ENCODE measurements at regions not wholly inside any gene's neighbourhood (a gene's known extent, or its start where the extent isn't known, plus 50 kb on each side); places are given as distances from the start of the nearest gene placed in this dataset.

DNA sequence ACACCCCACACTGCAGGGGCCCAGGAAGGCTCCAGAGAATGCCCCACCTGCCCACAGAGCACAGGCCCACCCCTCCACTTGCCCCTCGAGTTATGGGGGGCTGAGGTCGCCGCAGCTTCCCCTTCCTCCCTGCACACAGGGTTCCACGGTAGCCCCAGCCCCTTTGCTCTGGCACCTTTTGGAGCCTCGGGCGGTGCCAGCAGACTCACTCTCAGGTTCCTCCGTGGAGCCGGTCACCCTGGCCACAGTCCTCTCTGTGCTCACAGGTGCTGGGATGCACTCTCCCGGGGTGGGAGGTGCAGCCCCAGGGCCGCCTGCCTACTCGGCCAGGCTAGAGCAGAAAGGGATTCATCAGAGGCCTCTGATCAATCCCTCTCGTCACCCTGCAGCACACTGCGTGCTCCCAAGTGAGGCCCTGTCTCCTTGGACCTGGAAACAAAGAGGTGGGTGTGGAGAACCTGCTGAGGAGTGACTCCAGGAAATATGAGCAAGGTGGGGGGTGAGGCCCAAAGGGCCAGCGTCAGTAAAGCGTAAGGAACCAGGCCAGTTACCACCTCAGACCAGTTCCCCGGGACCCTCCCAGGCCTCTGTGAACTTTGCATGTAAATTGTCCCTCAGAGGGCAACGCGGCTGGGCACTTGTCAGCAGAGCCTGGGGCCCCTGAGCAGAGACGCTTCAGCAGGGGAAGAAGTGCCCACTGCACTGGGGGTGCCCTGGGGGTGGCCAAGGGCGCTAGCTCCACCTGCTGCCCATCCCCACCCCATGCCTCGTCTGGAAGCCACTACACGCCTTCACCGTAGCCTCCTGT is 167.8 kb downstream of the OLFM1 start:
- no peak for DNase-seq

DNA sequence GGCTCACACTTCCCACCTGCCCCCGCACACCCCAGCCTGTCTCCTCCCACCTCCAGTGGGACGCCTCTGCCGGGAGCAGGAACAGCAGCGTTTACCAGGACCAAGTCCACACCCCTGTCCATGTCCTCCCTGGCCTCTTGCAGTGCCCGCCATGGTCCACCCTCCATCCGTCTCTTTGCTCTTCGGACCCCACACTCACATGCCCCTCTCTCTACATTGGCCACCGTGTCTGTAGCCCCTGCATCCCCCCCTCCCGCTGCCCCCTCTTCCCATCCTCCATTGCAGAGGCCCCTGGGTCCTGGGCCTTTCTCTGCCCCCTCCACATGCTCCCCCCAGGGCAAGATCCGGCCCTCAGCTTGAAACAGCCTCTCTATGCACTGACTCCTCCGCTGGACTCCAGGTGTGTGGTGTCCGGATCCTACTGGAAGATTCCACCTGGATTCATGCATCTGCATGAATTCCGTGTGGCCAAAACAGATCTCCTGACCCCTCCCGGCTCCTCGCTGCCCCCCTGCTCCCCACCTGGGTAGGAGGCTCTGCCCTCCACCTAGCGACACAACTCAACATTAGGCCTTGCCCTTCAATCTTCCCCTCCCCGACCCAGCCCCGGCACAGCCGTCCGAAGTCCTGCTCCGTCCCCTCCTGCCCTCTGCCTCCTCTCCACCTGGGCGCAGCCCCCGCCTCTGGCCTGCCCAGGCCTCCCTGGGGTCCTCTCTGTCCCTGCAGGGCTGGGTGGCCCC is 168.5 kb downstream of the OLFM1 start:
- no peak for DNase-seq

- DNase-seq: no peak
These were observed 169.3 kb downstream of the OLFM1 start for GRCh38 chr9:135256581-135257354.

DNA sequence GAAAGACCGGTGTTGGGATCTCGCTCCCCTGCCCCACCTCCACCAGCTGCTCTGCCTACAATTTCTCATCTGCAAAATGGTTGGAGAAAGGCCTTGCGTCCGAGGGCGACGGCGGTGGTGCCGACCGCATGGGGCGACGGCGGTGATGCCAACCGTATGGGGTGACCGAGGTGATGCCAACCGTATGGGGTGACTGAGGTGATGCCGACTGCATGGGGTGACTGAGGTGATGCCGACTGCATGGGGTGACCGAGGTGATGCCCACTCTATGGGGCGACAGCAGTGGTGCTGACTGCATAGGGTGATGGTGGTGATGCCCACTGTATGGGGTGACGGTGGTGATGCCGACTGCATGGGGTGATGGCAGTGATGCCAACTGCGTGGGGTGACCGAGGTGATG is 171.0 kb downstream of the OLFM1 start:
- DNase-seq: no peak

DNA sequence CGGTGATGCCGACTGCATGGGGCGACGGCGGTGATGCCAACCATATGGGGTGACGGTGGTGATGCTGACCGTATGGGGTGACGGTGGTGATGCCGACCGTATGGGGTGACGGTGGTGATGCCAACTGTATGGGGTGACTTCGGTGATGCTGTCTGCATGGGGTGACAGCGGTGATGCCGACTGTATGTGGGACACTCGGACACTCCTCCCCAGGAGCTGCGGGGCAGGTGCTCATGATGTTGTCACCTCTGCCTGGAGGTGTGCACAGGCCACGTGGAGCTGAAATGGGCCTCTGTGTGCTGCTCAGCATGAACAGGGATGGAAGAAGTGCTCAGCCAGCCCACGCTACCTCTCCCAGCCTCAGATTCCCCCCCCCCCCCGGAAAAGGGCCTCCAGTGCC is 171.8 kb downstream of the OLFM1 start:
- DNase-seq: no peak

DNA sequence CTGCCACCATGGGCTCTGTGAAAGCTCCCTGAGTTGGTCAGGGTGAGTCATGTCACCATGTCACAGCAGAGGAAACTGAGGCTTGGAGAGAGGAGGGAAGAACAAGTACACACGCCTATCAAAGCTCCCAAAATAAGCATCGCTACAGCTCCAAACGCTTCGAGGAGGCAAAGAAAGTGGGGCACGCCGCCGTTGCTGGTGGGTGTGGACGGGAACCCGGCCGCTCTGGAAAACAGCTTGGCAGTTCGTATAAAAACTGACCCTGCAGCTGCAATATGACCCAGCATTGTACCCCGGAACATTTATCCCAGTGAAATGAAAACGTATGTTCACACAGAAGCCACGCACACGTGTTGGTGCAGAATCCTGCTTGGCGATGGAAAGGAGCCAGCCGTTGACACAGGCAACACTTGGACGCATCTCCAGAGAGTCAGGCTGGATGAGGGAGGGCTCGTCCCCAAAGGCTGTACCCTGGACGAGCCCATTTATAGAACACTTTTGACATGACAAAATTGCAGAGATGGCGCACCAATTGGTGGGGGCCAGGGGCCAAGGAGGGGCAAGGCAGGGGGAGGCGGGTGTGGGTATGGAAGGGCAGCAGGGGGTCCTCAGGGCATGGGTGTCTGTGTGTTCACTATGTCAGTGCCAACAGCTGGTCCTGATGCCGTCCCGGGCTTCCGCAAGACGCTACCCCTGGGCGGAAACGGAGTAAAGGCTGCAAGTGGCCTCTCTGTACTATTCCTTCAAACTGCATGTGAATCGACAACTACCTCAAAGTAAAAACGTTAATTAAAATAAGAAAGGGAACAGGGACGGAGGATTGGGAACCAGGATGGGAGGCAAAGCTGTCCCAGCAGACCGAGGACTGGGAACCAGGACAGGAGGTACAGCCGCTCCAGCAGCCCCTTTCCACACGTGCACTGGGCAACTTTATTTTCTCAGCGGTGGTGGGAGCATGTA is 173.0 kb downstream of the OLFM1 start:
- no peak for DNase-seq

- no peak for DNase-seq
These were observed 174.8 kb downstream of the OLFM1 start for GRCh38 chr9:135262248-135262647.

GRCh38 chr9:135263511-135263910 is 176.0 kb downstream of the OLFM1 start:
- no peak for DNase-seq

DNA sequence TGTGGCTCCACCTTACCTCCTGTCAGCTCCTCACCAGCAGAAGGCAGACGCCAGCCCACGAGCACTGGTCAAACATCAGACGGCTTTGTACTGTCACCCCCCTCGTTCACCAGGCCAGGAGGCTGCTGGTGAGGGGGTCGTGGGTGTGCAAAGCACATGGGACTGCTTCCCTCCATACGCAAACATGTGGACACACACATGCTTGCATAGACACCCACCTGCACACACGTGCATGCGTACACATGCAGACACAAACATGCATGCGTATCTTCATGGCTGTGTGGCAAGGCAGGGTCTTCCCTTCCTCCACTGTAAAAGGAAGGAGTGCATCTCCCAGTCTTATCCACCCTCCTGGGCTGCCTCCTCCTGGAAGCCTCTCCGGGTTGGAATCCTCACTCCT is 178.5 kb downstream of the OLFM1 start:
- DNase-seq: no peak

- no peak for DNase-seq
These were observed 179.8 kb downstream of the OLFM1 start for GRCh38 chr9:135267191-135267809.

DNA sequence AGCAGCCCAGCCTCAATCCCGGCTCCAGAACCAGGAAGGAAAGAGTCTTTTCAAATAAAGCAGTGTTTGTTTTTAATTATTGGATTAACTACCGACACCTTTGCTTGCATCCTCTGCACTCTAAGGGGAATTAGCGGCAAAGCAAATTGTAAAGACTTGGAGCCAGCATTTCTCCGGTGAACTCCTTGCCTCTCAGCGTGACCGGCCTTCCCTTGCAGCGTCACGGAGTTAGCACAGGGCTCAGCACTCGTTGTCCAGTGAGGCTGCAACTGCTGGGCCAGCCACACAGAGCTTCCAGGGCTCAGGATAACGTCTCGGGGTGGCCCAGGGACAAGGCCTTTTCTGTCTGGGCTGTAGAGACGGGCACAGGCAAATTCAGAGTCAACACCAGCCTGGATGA is 180.6 kb downstream of the OLFM1 start:
- DNase-seq: no peak

GRCh38 chr9:135268981-135269380 is 181.5 kb downstream of the OLFM1 start:
- DNase-seq: no peak

DNA sequence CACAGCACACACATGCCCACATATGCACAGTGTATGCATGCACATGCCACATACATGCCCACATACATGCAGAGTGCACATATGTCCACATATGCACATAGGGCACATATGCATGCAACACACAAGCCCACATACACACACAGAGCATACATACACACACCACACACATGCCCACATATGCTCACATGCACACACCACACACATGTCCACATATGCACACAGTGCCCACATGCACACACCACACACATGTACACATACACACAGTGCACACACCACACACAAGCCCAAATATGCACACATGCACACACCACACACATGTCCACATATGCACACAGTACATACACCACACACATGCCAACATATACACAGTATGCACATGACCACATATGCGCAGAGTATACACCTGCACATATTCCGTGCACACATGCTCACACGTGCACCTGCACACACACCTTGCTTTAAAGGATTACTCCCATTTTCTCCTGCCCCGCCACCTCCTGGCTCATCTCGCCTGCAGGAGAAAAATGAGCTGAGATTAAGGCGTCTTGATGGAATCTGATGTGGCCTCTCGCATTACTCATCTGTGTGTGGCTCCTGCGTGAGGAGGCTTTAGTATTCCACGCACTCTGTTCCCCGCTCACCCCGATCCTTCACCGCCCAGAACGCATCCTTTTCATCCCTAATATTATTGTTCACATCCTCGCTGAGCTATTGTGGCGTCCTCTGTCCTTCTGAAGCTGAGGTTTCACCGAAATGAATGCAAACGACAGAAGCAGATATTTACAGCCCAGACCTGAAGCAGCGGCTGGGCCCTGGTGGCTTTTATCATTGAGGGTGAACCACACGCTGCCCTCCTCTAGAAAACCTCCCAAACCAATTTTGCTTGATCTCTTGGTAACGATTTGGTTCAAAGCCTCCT is 182.7 kb downstream of the OLFM1 start:
- DNase-seq: no peak

- no peak for DNase-seq
These were observed 184.0 kb downstream of the OLFM1 start for GRCh38 chr9:135271425-135271824.

DNA sequence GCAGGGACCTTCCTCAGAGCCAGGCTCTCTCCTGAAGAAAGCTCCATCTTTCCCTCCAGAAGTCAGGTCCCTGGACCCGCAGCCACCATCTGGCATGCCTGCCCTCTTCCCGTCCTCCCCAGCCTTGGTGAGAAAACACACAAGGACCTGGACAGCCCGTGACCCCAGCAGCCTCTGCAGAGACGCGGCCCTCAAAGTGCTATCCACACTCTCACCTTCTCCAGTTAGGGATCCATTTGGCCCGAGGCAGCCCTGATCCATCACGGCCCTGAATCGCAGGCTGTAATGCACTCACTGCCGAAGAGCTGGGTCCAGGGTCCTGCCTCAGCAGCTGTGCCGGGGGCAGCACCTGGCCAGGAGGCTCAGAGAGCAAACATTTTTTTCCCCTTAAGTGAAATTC is 185.1 kb downstream of the OLFM1 start:
- no peak for DNase-seq

DNA sequence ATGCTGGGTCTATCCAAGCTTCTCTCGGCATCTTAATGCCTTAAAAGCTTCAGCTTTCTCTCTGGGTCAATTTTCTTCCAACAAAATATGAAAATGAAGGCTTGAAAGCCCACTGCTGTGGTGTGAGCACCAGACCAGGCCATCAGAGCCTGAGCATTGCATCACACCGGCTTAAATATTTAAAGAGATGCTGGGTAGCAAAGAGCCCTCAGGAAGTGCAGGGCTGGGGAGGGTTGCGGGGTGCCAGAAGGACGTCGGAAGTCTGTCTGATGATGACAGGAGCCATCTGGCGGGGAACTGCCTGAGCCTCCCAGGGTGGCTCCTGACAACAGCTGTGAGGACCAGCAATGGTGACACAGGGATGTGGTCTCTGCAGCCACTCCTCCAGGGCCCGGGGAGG is 185.5 kb downstream of the OLFM1 start:
- DNase-seq: peak; percentile 50

DNA sequence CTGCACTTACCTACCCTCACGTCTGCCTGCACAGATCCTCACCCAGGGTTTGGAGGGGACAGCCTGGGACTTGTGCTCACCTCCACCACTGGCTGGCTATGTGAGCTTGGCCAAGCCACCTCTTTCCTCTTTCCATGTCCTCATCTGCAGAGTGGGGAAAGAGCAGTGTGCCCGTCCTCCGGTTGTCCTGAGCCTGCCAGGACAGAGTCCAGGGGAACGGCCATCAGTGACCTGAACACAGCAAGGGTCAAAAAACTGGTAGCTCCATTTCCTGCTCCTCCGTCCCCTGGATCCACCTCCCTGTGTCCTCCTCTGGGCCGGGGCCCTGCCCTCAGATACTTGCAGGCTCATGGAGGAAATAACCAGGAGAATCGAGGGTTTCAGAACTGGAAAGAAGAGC is 187.7 kb downstream of the OLFM1 start:
- DNase-seq: no peak

- peak; percentile 16 for DNase-seq
These were observed 188.3 kb downstream of the OLFM1 start for GRCh38 chr9:135275571-135276289.

DNA sequence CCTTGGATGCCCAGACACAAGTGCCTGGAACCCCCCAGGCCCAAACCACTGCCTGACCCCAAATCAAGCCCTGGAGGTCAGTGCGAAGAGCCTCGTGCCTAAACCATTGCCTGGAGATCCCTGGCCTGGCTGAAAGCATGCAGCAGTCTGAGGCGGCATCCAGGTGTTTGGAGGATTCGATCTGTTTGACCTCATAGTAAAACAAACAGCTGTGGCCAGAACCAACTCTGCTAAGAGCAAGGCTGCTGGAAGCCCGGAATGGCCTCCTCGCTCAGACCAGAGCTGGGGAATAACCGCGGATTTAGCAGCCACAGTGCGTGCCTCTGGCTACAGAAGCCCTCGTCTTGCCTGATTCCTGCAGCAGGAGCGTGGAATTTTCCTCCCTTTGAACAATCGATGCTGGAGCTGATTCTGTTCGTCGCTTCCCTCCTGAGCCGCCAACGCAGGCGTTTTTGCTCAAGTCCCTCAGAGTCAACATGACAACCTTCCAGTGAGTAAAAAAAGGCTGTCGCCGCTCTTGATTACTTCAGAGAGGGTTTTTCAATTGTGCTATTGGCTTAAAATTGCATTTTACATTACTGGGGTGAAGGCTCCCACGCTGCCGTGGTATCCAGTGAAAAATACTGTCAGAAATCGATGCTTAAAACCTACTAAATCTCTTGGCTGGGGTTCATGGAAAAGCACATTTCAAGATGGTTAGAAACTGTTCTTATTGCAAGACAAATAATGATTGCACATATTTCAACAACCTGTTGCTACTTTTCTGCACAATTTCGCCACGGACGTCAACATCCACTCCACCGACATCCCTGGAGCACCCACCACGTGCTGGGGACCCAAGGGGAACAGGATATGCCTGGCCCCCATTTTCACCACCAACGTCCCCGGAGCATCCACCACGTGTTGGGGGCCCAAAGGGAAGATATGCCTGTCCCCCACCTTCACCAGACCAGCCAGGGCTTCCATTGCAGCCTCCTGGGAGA is 190.0 kb downstream of the OLFM1 start:
- no peak for DNase-seq
